ENCODE measurements at regions not wholly inside any gene's neighbourhood (a gene's known extent, or its start where the extent isn't known, plus 50 kb on each side); places are given as distances from the start of the nearest gene placed in this dataset.

GRCh38 chr15:95409626-95410310 is 920.7 kb upstream of the NR2F2 start:
- no peak overlapping the region for H3K27ac Mint-ChIP-seq

GRCh38 chr15:95410757-95411156 is 919.7 kb upstream of the NR2F2 start:
- H3K36me3 Mint-ChIP-seq, result no peaks in the 10 kb centered on the region
- no peak for DNase-seq
- no peaks in the 10 kb centered on the region for H3K9me3 Mint-ChIP-seq
- peaks cover 10% of the 10 kb centered on the region for H3K27me3 Mint-ChIP-seq
- H3K4me1 Mint-ChIP-seq, result no peaks in the 10 kb centered on the region
- H3K4me3 Mint-ChIP-seq, result no peak overlapping the region
- no peak overlapping the region for H3K27ac Mint-ChIP-seq

More at GRCh38 chr15:95409626-95410310, 920.7 kb upstream of the NR2F2 start:
- no peaks in the 10 kb centered on the region for H3K36me3 Mint-ChIP-seq
- no peak overlapping the region for H3K4me3 Mint-ChIP-seq
- no peaks in the 10 kb centered on the region for H3K9me3 Mint-ChIP-seq
- peaks cover 17% of the 10 kb centered on the region for H3K27me3 Mint-ChIP-seq
- H3K4me1 Mint-ChIP-seq, result no peaks in the 10 kb centered on the region
- no peak for DNase-seq

- Mint-ChIP-seq H3K36me3 (peaks cover 3% of the 10 kb centered on the region), H3K27me3 (peaks cover 7% of the 10 kb centered on the region), H3K4me1 (no peaks in the 10 kb centered on the region), H3K4me3 (no peak overlapping the region), H3K27ac (no peak overlapping the region), H3K9me3 (peaks cover 3% of the 10 kb centered on the region)
- no peak for DNase-seq
Measured at GRCh38 chr15:95416576-95416975, 913.9 kb upstream of the NR2F2 start.

GRCh38 chr15:95417761-95418160 is 912.7 kb upstream of the NR2F2 start:
- H3K27me3 Mint-ChIP-seq, result peaks cover 7% of the 10 kb centered on the region
- H3K4me3 Mint-ChIP-seq, result no peak overlapping the region
- no peak overlapping the region for H3K27ac Mint-ChIP-seq
- no peak for DNase-seq
- H3K9me3 Mint-ChIP-seq, result peaks cover 9% of the 10 kb centered on the region
- H3K4me1 Mint-ChIP-seq, result no peaks in the 10 kb centered on the region
- H3K36me3 Mint-ChIP-seq, result peaks cover 3% of the 10 kb centered on the region

- no peak overlapping the region for H3K4me3 Mint-ChIP-seq
- H3K36me3 Mint-ChIP-seq, result peaks cover 3% of the 10 kb centered on the region
- H3K4me1 Mint-ChIP-seq, result no peaks in the 10 kb centered on the region
- H3K9me3 Mint-ChIP-seq, result peaks cover 20% of the 10 kb centered on the region
- H3K27ac Mint-ChIP-seq, result no peak overlapping the region
- DNase-seq, result no peak
- H3K27me3 Mint-ChIP-seq, result no peaks in the 10 kb centered on the region
Measured at GRCh38 chr15:95422255-95422654, 908.2 kb upstream of the NR2F2 start.

- no peak for DNase-seq
- H3K27me3 Mint-ChIP-seq, result no peaks in the 10 kb centered on the region
- no peaks in the 10 kb centered on the region for H3K36me3 Mint-ChIP-seq
- peaks cover 20% of the 10 kb centered on the region for H3K9me3 Mint-ChIP-seq
- H3K27ac Mint-ChIP-seq, result no peak overlapping the region
- H3K4me1 Mint-ChIP-seq, result no peaks in the 10 kb centered on the region
- H3K4me3 Mint-ChIP-seq, result no peak overlapping the region
Measured at GRCh38 chr15:95425859-95426258, 904.6 kb upstream of the NR2F2 start.

GRCh38 chr15:95429345-95429744 is 901.2 kb upstream of the NR2F2 start:
- no peak for DNase-seq
- Mint-ChIP-seq H3K27me3 (no peaks in the 10 kb centered on the region), H3K36me3 (no peaks in the 10 kb centered on the region)

GRCh38 chr15:95431518-95431917 is 899.0 kb upstream of the NR2F2 start:
- Mint-ChIP-seq H3K4me3 (no peak overlapping the region), H3K36me3 (no peaks in the 10 kb centered on the region), H3K4me1 (no peaks in the 10 kb centered on the region), H3K27me3 (no peaks in the 10 kb centered on the region), H3K9me3 (peaks cover 5% of the 10 kb centered on the region), H3K27ac (no peak overlapping the region)
- DNase-seq, result no peak

More at GRCh38 chr15:95429345-95429744, 901.2 kb upstream of the NR2F2 start:
- H3K4me3 Mint-ChIP-seq, result no peak overlapping the region
- H3K4me1 Mint-ChIP-seq, result no peaks in the 10 kb centered on the region
- peaks cover 5% of the 10 kb centered on the region for H3K9me3 Mint-ChIP-seq
- no peak overlapping the region for H3K27ac Mint-ChIP-seq

GRCh38 chr15:95432878-95433405 is 897.6 kb upstream of the NR2F2 start:
- no peaks in the 10 kb centered on the region for H3K4me1 Mint-ChIP-seq
- H3K27me3 Mint-ChIP-seq, result no peaks in the 10 kb centered on the region
- no peak overlapping the region for H3K27ac Mint-ChIP-seq
- no peak overlapping the region for H3K4me3 Mint-ChIP-seq
- peaks cover 1% of the 10 kb centered on the region for H3K9me3 Mint-ChIP-seq
- no peaks in the 10 kb centered on the region for H3K36me3 Mint-ChIP-seq
- DNase-seq, result no peak

GRCh38 chr15:95439922-95440376 is 890.6 kb upstream of the NR2F2 start:
- H3K9me3 Mint-ChIP-seq, result no peaks in the 10 kb centered on the region
- peaks cover 12% of the 10 kb centered on the region for H3K27me3 Mint-ChIP-seq
- no peaks in the 10 kb centered on the region for H3K36me3 Mint-ChIP-seq
- H3K27ac Mint-ChIP-seq, result no peak overlapping the region
- DNase-seq, result no peak
- peaks cover 4% of the 10 kb centered on the region for H3K4me1 Mint-ChIP-seq
- H3K4me3 Mint-ChIP-seq, result no peak overlapping the region

GRCh38 chr15:95440712-95441111 is 889.8 kb upstream of the NR2F2 start:
- Mint-ChIP-seq H3K4me1 (peaks cover 7% of the 10 kb centered on the region), H3K9me3 (no peaks in the 10 kb centered on the region), H3K27ac (no peak overlapping the region), H3K4me3 (no peak overlapping the region), H3K36me3 (no peaks in the 10 kb centered on the region), H3K27me3 (peaks cover 12% of the 10 kb centered on the region)
- DNase-seq, result no peak

- peaks cover 3% of the 10 kb centered on the region for H3K9me3 Mint-ChIP-seq
- peaks cover 15% of the 10 kb centered on the region for H3K4me1 Mint-ChIP-seq
- peaks cover 12% of the 10 kb centered on the region for H3K27me3 Mint-ChIP-seq
- H3K36me3 Mint-ChIP-seq, result peaks cover 4% of the 10 kb centered on the region
- no peak overlapping the region for H3K4me3 Mint-ChIP-seq
- H3K27ac Mint-ChIP-seq, result no peak overlapping the region
- DNase-seq, result no peak
Measured at GRCh38 chr15:95442107-95442719, 888.3 kb upstream of the NR2F2 start.

GRCh38 chr15:95444860-95445259 is 885.6 kb upstream of the NR2F2 start:
- Mint-ChIP-seq H3K27me3 (peaks cover 15% of the 10 kb centered on the region), H3K9me3 (peaks cover 3% of the 10 kb centered on the region), H3K4me3 (no peak overlapping the region), H3K4me1 (peaks cover 27% of the 10 kb centered on the region), H3K27ac (no peak overlapping the region), H3K36me3 (peaks cover 4% of the 10 kb centered on the region)
- no peak for DNase-seq

GRCh38 chr15:95446854-95447253 is 883.6 kb upstream of the NR2F2 start:
- DNase-seq, result peak; percentile 20
- peaks cover 32% of the 10 kb centered on the region for H3K27me3 Mint-ChIP-seq
- H3K36me3 Mint-ChIP-seq, result peaks cover 4% of the 10 kb centered on the region
- peak overlapping the region; percentile 22 for H3K4me3 Mint-ChIP-seq
- H3K9me3 Mint-ChIP-seq, result peaks cover 3% of the 10 kb centered on the region
- peaks cover 27% of the 10 kb centered on the region for H3K4me1 Mint-ChIP-seq
- peak overlapping the region; percentile 54 for H3K27ac Mint-ChIP-seq

GRCh38 chr15:95447486-95447885 is 883.0 kb upstream of the NR2F2 start:
- Mint-ChIP-seq H3K36me3 (peaks cover 4% of the 10 kb centered on the region), H3K4me1 (peaks cover 27% of the 10 kb centered on the region), H3K9me3 (peaks cover 3% of the 10 kb centered on the region), H3K27ac (no peak overlapping the region), H3K27me3 (peaks cover 38% of the 10 kb centered on the region), H3K4me3 (no peak overlapping the region)
- DNase-seq, result no peak
